Forelimb muscle (tissue), 1 donor: ENCODE measurements at regions not wholly inside any gene's neighbourhood (a gene's known extent, or its start where the extent isn't known, plus 50 kb on each side); places are given as distances from the start of the nearest gene placed in this dataset.

ENCODE experiments used
- DNase-seq: peaks from one replicate; pipeline ENCODE4 v3.0.0-alpha.2; 2013; ENCODE audit warnings: low read depth

GRCh38 chr10:105879401-105879800 lies 1238.3 kb downstream of the SORCS3 start:
- no peak for DNase-seq

- DNase-seq, result no peak
These were observed 1234.0 kb downstream of the SORCS3 start for GRCh38 chr10:105875050-105875449.

GRCh38 chr10:105872665-105873064 lies 1231.6 kb downstream of the SORCS3 start:
- DNase-seq, result no peak

GRCh38 chr10:105868935-105869334 lies 1227.8 kb downstream of the SORCS3 start:
- no peak for DNase-seq

GRCh38 chr10:105864854-105865253 lies 1223.8 kb downstream of the SORCS3 start:
- no peak for DNase-seq

- no peak for DNase-seq
These were observed 1216.5 kb downstream of the SORCS3 start for GRCh38 chr10:105857268-105858264.

GRCh38 chr10:105855791-105856190 lies 1214.7 kb downstream of the SORCS3 start:
- no peak for DNase-seq

GRCh38 chr10:105844676-105845570 lies 1203.8 kb downstream of the SORCS3 start:
- no peak for DNase-seq

GRCh38 chr10:105844241-105844640 lies 1203.2 kb downstream of the SORCS3 start:
- no peak for DNase-seq

GRCh38 chr10:105843786-105844185 lies 1202.7 kb downstream of the SORCS3 start:
- DNase-seq, result no peak

- no peak for DNase-seq
These were observed 1199.2 kb downstream of the SORCS3 start for GRCh38 chr10:105840288-105840770.

- no peak for DNase-seq
These were observed 1197.3 kb downstream of the SORCS3 start for GRCh38 chr10:105838392-105838791.

- peak; percentile 34 for DNase-seq
These were observed 1196.9 kb downstream of the SORCS3 start for GRCh38 chr10:105837951-105838350.

GRCh38 chr10:105834261-105835059 lies 1193.4 kb downstream of the SORCS3 start:
- no peak for DNase-seq

- no peak for DNase-seq
These were observed 1186.0 kb downstream of the SORCS3 start for GRCh38 chr10:105827133-105827532.

- DNase-seq, result no peak
These were observed 1167.0 kb downstream of the SORCS3 start for GRCh38 chr10:105807935-105808587.

GRCh38 chr10:105803206-105803605 lies 1162.1 kb downstream of the SORCS3 start:
- DNase-seq, result no peak

GRCh38 chr10:105800641-105801040 lies 1159.6 kb downstream of the SORCS3 start:
- no peak for DNase-seq

GRCh38 chr10:105798328-105798889 lies 1157.3 kb downstream of the SORCS3 start:
- no peak for DNase-seq

GRCh38 chr10:105797234-105797890 lies 1156.3 kb downstream of the SORCS3 start:
- DNase-seq, result no peak
